K562 (cell line): ENCODE measurements at regions not wholly inside any gene's neighbourhood (a gene's known extent, or its start where the extent isn't known, plus 50 kb on each side); places are given as distances from the start of the nearest gene placed in this dataset.
"Not testable (repeated sequence)": the region's sequence is repeated elsewhere in the genome, so short reads cannot be mapped to it uniquely, and the experiment has no call there.

Source experiments
- BDP1 ChIP-seq: IDR thresholded peaks from 3 replicates; pipeline ENCODE4 v1.6.1; 2011; ENCODE audit not compliant: insufficient read length, insufficient read depth
- CBX2 ChIP-seq: fragments of 200-600 bp; sonication (generic); IDR thresholded peaks from one replicate; pipeline ENCODE4 v1.6.1; 2012; ENCODE audit warnings: mild to moderate bottlenecking, low read length, inconsistent platforms; ENCODE audit not compliant: insufficient read depth, poor library complexity, severe bottlenecking
- CTCF ChIP-seq, 3 experiments: IDR thresholded peaks in 2 of 3; conservative IDR thresholded peaks in 1 of 3; 2 replicates each; pipeline ENCODE4 v1.5.1; 2011 to 2012; ENCODE audit warnings: low read length in 3 of 3, mild to moderate bottlenecking in 3 of 3, control low read depth in 2 of 3, improper control_type of control experiment in 1 of 3, inconsistent platforms in 1 of 3, low read depth in 1 of 3, mixed read lengths in 1 of 3, moderate library complexity in 1 of 3; ENCODE audit not compliant: insufficient read depth in 2 of 3
- DPF2 ChIP-seq: fragments of 450-650 bp; IDR thresholded peaks from 2 replicates; pipeline ENCODE4 v1.6.1; 2016
- EGR1 ChIP-seq: fragments of 450-650 bp; conservative IDR thresholded peaks from 2 replicates; pipeline ENCODE4 v1.6.1; 2017; ENCODE audit warnings: mild to moderate bottlenecking
- HBP1 ChIP-seq: fragments of 450-650 bp; formaldehyde crosslinking; IDR thresholded peaks from 2 replicates; pipeline ENCODE4 v1.4.0; 2022; ENCODE audit warnings: missing genetic modification characterization
- HNRNPUL1 ChIP-seq: fragments of 200-400 bp; formaldehyde crosslinking; IDR thresholded peaks from 2 replicates; pipeline ENCODE4 v1.6.1; 2017; ENCODE audit warnings: low read length
- NFRKB ChIP-seq: fragments of 450-650 bp; IDR thresholded peaks from 2 replicates; pipeline ENCODE4 v1.6.1; 2016; ENCODE audit warnings: low read depth
- POLR2A ChIP-seq: fragments of 450-650 bp; conservative IDR thresholded peaks from 2 replicates; pipeline ENCODE4 v1.6.1; 2016
- POLR2AphosphoS5 ChIP-seq: IDR thresholded peaks from 2 replicates; pipeline ENCODE4 v1.6.1; 2011; ENCODE audit warnings: mild to moderate bottlenecking, low read depth, low read length, moderate library complexity; ENCODE audit not compliant: control insufficient read depth, insufficient read depth
- SIN3A ChIP-seq, 2 experiments: fragments of 150-350 bp in 1 of 2; IDR thresholded peaks; 2 replicates each; pipeline ENCODE4 v1.6.1; 2011 to 2016; ENCODE audit warnings: borderline replicate concordance in 2 of 2, low read depth in 2 of 2, low read length in 2 of 2, mild to moderate bottlenecking in 2 of 2, moderate library complexity in 2 of 2; ENCODE audit not compliant: control insufficient read depth in 1 of 2
- ZNF561 ChIP-seq: fragments of 450-650 bp; formaldehyde crosslinking; conservative IDR thresholded peaks from 2 replicates; pipeline ENCODE4 v1.4.0; 2020; ENCODE audit warnings: mild to moderate bottlenecking, moderate library complexity

GRCh38 chr2:111462572-111462971 lies 341.9 kb downstream of the BCL2L11 start:
- not testable (repeated sequence) for TF ChIP-seq CTCF (IDR thresholded peaks at IDR 0.05 in 2 of 3, conservative IDR thresholded peaks at IDR 0.05 in 1 of 3; ENCODE audit: insufficient read depth in 2 of 3, low read depth in 1 of 3, low read length in 3 of 3); POLR2A; NFRKB; SIN3A (IDR thresholded peaks at IDR 0.05; ENCODE audit: borderline replicate concordance in 2 of 2, control insufficient read depth in 1 of 2, low read depth in 2 of 2, low read length in 2 of 2); ZNF561 (CRISPR knock-in tag); CBX2; HNRNPUL1; BDP1; DPF2; POLR2AphosphoS5; EGR1; HBP1 (CRISPR knock-in tag)
